OCI-LY7 (cell line): ENCODE measurements at regions not wholly inside any gene's neighbourhood (a gene's known extent, or its start where the extent isn't known, plus 50 kb on each side); places are given as distances from the start of the nearest gene placed in this dataset.

Source experiments
- BruUV-seq: library from RNA; stranded (reverse); fragments of 400-500 nt; replicated peaks from 2 replicates; lab custom pipeline; 2021; lab: Mats Ljungman, UMichigan
- CTCF ChIA-PET: fragments of 300-600 bp; sonication (Branson Sonifier 250); formaldehyde crosslinking; loops from one replicate; lab custom pipeline; 2022; ENCODE audit warnings: antibody characterized with exemption; ENCODE audit not compliant: unreplicated experiment; lab: Charles Lee
- POLR2A ChIA-PET: fragments of 300-600 bp; sonication (Branson Sonifier 250); formaldehyde crosslinking; loops from one replicate; lab custom pipeline; 2022; ENCODE audit warnings: antibody characterized with exemption; lab: Charles Lee
- DNase-seq: peaks from one replicate; pipeline ENCODE4 v3.0.0-alpha.2; 2015; ENCODE audit warnings: low spot score
- H2AFZ ChIP-seq: fragments of 200-600 bp; sonication (generic), shearing (Covaris generic); 2 replicates; pipeline ENCODE4 v1.6.1; 2014; ENCODE audit warnings: mild to moderate bottlenecking, antibody characterized with exemption, low read length, moderate library complexity
- H3K27ac ChIP-seq: fragments of 200-600 bp; sonication (generic); 2 replicates; pipeline ENCODE4 v1.5.1; 2014; ENCODE audit warnings: mixed run types, low read depth, mild to moderate bottlenecking, moderate library complexity, low read length, inconsistent platforms; ENCODE audit not compliant: poor library complexity, severe bottlenecking
- H3K36me3 ChIP-seq: fragments of 200-600 bp; sonication (generic); 2 replicates; pipeline ENCODE4 v1.6.1; 2014; ENCODE audit warnings: mild to moderate bottlenecking, antibody characterized with exemption, low read length, moderate library complexity, mixed read lengths; ENCODE audit not compliant: insufficient read depth
- H3K4me1 ChIP-seq: fragments of 200-600 bp; sonication (generic); 2 replicates; pipeline ENCODE4 v1.5.1; 2014; ENCODE audit warnings: mild to moderate bottlenecking, low read length; ENCODE audit not compliant: insufficient read depth, poor library complexity, severe bottlenecking
- H3K4me2 ChIP-seq: fragments of 200-600 bp; sonication (generic); 2 replicates; pipeline ENCODE4 v1.6.1; 2014; ENCODE audit warnings: mild to moderate bottlenecking, low read length
- H3K4me3 ChIP-seq: fragments of 200-600 bp; sonication (generic); 2 replicates; pipeline ENCODE4 v1.5.1; 2014; ENCODE audit warnings: mild to moderate bottlenecking, low read depth, low read length; ENCODE audit not compliant: poor library complexity, severe bottlenecking
- H3K79me2 ChIP-seq: fragments of 200-600 bp; sonication (generic); 2 replicates; pipeline ENCODE4 v1.6.1; 2016; ENCODE audit warnings: low read depth, mild to moderate bottlenecking, low read length, moderate library complexity, mixed read lengths; ENCODE audit not compliant: insufficient read depth
- H3K9me2 ChIP-seq: fragments of 200-600 bp; sonication (generic); 2 replicates; pipeline ENCODE4 v1.6.1; 2016; ENCODE audit warnings: mild to moderate bottlenecking, low read length, mixed read lengths; ENCODE audit not compliant: insufficient read depth
- H3K9me3 ChIP-seq: fragments of 200-600 bp; sonication (generic); 2 replicates; pipeline ENCODE4 v1.6.1; 2014; ENCODE audit warnings: mild to moderate bottlenecking, mixed run types, low read length, mixed read lengths
- H4K20me1 ChIP-seq: fragments of 200-600 bp; sonication (generic); 2 replicates; pipeline ENCODE4 v1.6.1; 2014; ENCODE audit warnings: mild to moderate bottlenecking, antibody characterized with exemption, low read length, moderate library complexity, mixed read lengths; ENCODE audit not compliant: insufficient read depth
- EZH2phosphoT487 ChIP-seq: fragments of 200-600 bp; sonication (generic); IDR thresholded peaks from 2 replicates; pipeline ENCODE4 v1.6.1; 2018; ENCODE audit warnings: low read depth, borderline replicate concordance, mild to moderate bottlenecking, mixed run types, antibody characterized with exemption, low read length, moderate library complexity, mixed read lengths
- intact Hi-C: fragments of 100-400 bp; cut with micrococcal nuclease; formaldehyde crosslinking; loops from one replicate; pipeline ENCODE4 v1.10.0; 2022; ENCODE audit not compliant: unreplicated experiment
- TF ChIP-seq, protein P1 (sequence below): fragments of 200-600 bp; sonication (generic); conservative IDR thresholded peaks from 2 replicates; pipeline ENCODE4 v1.5.1; 2014; ENCODE audit warnings: mild to moderate bottlenecking, antibody characterized with exemption, low read length, moderate library complexity, mixed read lengths

GRCh38 chr12:132418393-132418925, 71.5 kb upstream of the FBRSL1 start:
- TF ChIP-seq, protein P1, sequence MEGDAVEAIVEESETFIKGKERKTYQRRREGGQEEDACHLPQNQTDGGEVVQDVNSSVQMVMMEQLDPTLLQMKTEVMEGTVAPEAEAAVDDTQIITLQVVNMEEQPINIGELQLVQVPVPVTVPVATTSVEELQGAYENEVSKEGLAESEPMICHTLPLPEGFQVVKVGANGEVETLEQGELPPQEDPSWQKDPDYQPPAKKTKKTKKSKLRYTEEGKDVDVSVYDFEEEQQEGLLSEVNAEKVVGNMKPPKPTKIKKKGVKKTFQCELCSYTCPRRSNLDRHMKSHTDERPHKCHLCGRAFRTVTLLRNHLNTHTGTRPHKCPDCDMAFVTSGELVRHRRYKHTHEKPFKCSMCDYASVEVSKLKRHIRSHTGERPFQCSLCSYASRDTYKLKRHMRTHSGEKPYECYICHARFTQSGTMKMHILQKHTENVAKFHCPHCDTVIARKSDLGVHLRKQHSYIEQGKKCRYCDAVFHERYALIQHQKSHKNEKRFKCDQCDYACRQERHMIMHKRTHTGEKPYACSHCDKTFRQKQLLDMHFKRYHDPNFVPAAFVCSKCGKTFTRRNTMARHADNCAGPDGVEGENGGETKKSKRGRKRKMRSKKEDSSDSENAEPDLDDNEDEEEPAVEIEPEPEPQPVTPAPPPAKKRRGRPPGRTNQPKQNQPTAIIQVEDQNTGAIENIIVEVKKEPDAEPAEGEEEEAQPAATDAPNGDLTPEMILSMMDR, result no peak
- TF ChIP-seq EZH2phosphoT487, result no peak
- POLR2A ChIA-PET, result no interaction called here
- BruUV-seq, result no TSS peak
- Histone ChIP-seq H3K4me1 (no peaks in the 10 kb centered on the region), H2AFZ (no peak overlapping the region), H3K36me3 (no peaks in the 10 kb centered on the region), H3K79me2 (no peaks in the 10 kb centered on the region), H4K20me1 (no peaks in the 10 kb centered on the region), H3K9me2 (no peaks in the 10 kb centered on the region), H3K9me3 (no peaks in the 10 kb centered on the region), H3K27ac (no peak overlapping the region), H3K4me2 (no peak overlapping the region), H3K4me3 (no peak overlapping the region)
- no peak for DNase-seq
- intact Hi-C loops, result no loop called here
- CTCF ChIA-PET, result no interaction called here

DNA sequence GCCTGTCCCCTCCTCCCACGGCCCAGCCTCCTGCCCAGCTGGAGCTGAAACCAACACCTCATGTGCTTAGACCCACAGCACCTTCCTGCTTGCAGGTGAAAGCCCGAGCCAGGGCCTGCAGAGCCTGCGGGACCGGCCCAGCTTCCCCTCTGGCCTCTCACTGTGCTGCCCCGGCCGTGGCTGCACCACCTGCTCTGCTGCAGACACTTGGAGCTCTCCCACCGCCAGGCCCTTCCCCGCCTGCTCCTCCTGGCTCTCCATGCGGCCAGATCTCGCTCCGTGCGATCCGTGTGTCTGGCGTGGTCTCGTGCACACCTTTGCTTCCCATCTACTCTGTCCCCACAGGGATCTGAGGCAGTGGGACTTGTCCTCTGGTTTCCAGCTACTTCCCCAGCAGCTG, 72.2 kb upstream of the FBRSL1 start:
- no peak overlapping the region for H2AFZ ChIP-seq
- no peak for DNase-seq
- no peak overlapping the region for H3K4me3 ChIP-seq
- no peak overlapping the region for H3K27ac ChIP-seq
- no TSS peak for BruUV-seq
- TF ChIP-seq, protein P1, result no peak
- no peak for TF ChIP-seq EZH2phosphoT487
- no peaks in the 10 kb centered on the region for H3K9me3 ChIP-seq
- H3K4me1 ChIP-seq, result no peaks in the 10 kb centered on the region
- intact Hi-C loops, result no loop called here
- H3K9me2 ChIP-seq, result no peaks in the 10 kb centered on the region
- no peak overlapping the region for H3K4me2 ChIP-seq
- H3K36me3 ChIP-seq, result no peaks in the 10 kb centered on the region
- CTCF ChIA-PET, result no interaction called here
- no peaks in the 10 kb centered on the region for H4K20me1 ChIP-seq
- POLR2A ChIA-PET, result no interaction called here
- no peaks in the 10 kb centered on the region for H3K79me2 ChIP-seq

DNA sequence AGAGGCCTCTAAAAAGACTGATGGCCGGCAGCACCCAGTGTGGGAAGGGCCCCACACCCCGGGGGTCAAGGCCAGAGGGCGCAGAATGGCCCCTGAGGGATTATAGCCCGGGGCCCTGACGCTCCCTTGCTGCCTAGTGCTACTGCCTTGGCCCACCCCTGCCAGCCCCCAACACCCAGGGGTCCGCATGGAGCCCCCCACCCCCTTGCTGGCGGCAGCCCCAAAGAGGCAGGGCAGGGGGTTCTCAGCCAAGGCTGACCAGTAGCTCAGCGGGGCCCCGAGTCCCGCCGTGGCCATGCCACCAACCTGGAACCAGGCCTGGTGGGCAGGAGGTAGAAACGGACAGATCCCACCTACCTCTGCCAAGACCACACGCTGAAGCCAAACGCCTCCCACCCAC, 73.1 kb upstream of the FBRSL1 start:
- Histone ChIP-seq H3K4me1 (no peaks in the 10 kb centered on the region), H2AFZ (no peak overlapping the region), H3K4me3 (no peak overlapping the region), H3K27ac (no peak overlapping the region), H3K36me3 (no peaks in the 10 kb centered on the region), H3K79me2 (no peaks in the 10 kb centered on the region), H3K9me3 (no peaks in the 10 kb centered on the region), H3K4me2 (no peak overlapping the region), H3K9me2 (no peaks in the 10 kb centered on the region), H4K20me1 (no peaks in the 10 kb centered on the region)
- TF ChIP-seq, protein P1, result no peak
- no peak for TF ChIP-seq EZH2phosphoT487
- ChIA-PET POLR2A (no interaction called here), CTCF (interaction anchor here (1.1 kb wide), 1 partner anchor 107 kb away, joined by 3 read pairs; no protein-coding TSS in a partner anchor)
- intact Hi-C loops, result no loop called here
- no TSS peak for BruUV-seq
- no peak for DNase-seq
